NCI-H69 (cell line): ENCODE measurements at regions not wholly inside any gene's neighbourhood (a gene's known extent, or its start where the extent isn't known, plus 50 kb on each side); places are given as distances from the start of the nearest gene placed in this dataset.

Source experiments
- DNase-seq: peaks from one replicate; lab custom pipeline; 2025; lab: John Stamatoyannopoulos, UW

DNA sequence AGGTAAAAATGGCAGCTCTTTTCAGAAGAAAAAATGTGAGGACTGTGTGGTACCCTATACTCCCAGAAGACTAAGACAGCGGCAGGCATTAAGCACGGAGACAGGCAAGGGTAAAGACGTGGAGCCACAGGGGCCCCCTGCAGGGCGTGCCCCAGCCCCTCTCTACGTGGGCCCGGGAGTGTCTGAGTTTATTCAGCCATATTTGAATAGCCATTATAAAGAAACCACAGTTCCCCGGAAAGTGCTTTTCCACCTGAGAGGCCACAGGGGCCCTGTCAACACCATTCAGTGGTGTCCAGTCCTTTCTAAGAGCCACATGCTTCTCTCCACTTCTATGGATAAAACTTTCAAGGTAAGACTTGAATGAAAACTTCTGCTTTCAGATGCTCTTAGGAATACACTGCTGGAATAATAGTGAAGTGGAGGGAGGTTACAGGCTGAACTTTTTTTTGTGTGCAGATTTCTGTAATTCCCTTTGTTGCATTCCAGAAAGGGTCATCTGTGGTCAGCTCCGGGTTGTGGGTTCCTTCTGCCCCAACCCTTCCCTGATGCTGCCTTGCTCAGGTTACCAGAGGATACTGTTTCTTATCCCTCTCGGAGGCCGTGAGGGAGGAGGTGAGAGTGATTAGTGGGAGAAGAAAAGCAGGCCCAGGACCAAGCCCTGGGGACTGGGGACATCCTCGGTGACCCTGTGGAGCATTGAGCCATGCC is 58.4 kb downstream of the SLC25A47 start:
- DNase-seq = peak; percentile 83

- no peak for DNase-seq
Measured at GRCh38 chr14:100382106-100382455, 58.9 kb downstream of the SLC25A47 start.

DNA sequence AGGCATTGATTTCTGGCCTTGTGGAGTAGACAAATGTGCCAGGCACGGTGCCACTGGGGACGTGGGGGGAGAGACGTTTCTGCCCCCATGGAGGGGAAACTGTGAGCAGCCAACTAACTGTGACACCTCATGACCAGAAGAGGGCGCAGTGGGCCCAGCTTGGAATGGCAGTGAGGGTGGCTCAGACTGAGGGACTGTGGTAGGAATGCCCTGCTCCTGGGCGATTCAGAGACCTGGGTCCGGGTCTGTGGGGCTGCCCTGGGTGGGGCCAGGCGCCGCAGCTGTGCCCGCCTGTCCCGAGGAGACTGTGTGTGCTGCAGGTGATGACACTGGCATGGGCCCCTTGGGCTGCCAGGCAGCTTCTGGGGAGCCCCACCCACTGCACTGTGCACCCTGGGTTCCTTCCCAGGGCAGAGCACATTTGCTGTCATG is 60.6 kb downstream of the SLC25A47 start:
- peak; percentile 86 for DNase-seq

GRCh38 chr14:100384277-100384676 is 61.1 kb downstream of the SLC25A47 start:
- DNase-seq = no peak

DNA sequence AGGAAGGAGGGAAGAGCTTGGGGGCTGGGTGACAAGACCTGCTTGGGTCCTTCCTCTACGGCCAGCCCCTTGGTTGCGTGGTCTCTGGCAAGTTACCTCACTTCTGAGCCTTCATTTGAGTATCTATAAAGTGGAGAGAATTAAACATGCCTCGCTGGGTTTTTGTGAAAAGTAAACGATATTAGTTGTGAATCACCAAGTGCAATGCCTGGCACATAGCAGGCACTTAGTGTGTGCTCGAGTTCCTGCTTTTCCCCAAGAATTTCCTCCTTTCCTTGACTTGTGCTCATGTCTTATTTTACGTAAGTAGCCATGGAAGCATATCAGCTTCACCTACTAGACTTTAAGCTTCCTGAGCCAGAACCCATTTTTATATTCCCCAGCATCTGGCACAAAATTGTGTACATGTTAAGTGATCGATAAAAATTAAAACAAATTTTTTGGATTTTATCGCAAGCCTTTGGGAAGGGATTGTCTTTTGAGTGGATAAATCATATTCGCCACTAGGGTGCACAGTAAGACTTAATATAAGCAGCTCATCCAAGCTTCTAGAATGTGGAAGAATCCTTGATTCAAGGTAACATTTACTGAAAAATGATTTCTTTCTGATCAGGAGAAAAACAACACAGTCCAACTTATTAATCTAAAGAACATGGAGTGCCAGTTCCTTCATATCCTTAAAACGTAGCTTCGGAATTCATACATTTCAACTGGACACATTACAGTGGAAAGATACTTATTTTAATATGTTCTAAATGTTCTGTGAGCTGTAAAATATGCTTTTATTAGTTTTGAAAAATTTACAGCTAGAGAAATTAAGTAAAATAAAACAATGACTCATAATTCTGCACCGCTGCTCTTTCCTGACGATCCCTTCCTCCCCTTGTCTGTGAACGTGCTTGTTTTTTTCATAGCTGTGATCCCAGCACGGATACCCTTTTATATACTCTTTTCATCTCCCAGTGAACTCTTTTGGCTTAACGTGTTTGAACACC is 62.0 kb downstream of the SLC25A47 start:
- peak; percentile 78 for DNase-seq

DNA sequence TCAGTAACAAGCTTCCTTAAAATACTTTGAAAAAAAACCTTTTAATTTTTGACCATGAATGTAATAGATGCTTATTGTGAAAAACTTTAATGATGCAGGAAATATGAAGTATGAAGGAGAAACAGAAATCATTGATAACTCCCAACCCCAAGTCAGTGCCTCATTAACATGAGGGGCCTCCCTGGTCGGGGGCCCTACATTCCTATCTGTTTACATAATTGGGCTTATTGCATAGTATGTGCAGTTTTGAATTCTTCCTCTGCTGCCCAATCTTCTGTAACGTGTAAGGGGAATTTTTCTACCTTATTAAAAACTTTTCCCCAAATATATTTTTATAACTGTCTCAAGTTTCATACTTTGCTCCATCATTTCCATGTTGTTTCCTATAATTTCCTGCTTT is 63.0 kb downstream of the SLC25A47 start:
- DNase-seq = no peak

DNA sequence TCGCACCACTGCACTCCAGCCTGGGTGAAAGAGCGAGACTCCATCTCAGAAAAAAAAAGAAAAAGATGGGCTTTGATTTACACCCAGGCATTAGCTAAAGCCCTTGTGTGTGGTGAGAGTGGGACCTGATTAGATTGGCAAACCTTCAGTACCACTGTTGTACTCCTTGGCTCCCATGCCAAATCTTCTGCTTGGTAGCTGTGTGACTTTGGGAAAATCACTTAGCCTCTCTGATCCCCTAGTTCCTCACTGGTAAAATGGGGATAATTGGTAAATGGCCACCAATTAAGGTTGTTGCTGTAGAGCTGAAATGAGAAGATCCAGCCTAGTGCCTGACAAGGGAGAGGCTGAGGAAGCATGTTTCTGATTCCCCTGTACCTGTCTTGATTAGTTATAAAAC is 63.7 kb downstream of the SLC25A47 start:
- no peak for DNase-seq

GRCh38 chr14:100387450-100387849 is 64.3 kb downstream of the SLC25A47 start:
- DNase-seq = no peak

GRCh38 chr14:100388103-100389054 is 65.2 kb downstream of the SLC25A47 start:
- DNase-seq = peak; percentile 58

DNA sequence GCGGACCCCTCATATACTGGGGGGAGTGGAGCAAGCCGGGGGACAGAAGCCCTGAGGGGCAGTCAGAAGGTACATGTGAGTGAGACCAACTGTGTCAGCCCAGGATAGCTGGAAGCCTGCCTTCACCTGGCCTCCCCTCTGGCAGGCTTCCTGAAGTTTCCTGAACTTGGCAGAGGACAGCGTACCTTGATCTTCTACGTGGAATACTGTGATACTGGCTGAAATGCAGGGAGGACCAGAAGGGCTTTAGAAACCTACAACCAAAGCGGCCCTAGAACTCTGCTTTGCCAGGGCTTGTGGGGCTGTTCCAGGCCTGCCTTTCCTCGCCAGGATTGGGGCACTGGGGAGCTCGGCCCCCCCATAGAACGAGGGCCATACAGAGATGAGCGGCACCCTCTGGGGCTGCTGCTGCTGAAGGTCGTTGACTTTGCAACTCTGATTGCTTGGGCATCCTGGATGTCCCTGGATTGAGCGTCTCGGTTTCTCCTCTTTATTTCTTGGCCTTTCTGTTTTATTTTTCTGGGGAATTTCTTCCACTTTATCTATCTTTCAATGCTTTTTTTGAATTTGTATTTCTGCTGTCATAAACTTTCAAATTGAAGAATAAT is 66.5 kb downstream of the SLC25A47 start:
- no peak for DNase-seq

DNA sequence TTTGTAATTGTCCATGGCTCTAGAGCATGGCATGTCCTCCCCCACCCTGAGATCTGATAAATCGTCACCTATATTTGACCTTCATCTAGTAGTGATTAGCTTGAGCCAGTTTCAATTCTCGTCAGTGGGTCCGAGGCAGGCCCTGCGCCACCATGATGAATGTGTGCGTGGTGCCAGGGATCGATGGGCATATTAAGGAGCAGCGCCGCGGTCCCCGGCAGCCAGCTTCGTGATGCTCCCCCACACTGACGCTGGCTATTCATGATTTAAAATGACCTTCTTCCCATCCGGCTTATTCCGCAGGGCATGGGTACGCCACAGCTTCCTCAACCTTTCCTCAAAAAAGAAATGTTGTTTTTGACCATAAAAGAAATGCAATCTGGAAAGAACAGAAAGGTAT is 68.0 kb downstream of the SLC25A47 start:
- no peak for DNase-seq

GRCh38 chr14:100391724-100392123 is 68.6 kb downstream of the SLC25A47 start:
- peak; percentile 85 for DNase-seq

DNA sequence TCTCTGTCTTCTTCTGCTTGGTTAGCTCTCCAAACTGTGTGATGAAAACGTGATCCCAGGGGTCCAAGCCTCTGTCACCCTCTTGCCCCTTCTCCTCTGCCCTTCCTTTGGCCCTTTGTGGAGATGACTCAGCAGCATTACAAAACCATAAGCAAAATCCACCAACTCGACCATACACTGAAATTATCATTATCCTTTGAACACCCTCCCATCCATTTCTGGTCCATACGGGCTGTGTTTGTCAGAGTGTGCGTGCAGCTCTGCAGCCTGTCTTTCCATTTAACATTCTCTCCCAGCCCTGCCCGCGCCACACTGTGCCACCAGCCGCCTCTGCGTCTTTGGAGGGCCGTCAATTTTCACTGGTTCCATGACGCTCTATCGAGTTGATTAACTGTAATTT is 69.2 kb downstream of the SLC25A47 start:
- peak; percentile 80 for DNase-seq

DNA sequence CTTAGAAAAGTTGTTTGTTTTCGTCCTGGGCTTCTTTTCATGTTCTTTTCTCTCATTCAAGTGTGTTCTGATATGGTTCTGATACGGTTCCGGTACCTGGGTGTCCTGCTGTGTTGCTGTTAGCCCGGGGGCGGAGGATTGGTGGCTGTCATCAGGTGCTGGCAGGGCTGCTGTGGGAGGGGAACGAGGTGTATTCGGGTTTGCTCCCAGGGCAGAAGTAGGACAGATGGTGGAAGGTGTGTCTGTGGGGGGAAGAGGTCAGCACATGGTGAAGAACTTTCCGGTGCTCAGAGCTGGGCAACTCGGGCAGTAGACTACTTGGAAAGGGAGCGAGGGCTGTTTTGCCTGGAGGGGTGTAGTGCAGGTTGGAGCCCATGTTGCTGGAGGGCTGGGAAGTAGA is 70.2 kb downstream of the SLC25A47 start:
- peak; percentile 85 for DNase-seq

- DNase-seq = no peak
Measured at GRCh38 chr14:100393906-100394732, 71.0 kb downstream of the SLC25A47 start.

DNA sequence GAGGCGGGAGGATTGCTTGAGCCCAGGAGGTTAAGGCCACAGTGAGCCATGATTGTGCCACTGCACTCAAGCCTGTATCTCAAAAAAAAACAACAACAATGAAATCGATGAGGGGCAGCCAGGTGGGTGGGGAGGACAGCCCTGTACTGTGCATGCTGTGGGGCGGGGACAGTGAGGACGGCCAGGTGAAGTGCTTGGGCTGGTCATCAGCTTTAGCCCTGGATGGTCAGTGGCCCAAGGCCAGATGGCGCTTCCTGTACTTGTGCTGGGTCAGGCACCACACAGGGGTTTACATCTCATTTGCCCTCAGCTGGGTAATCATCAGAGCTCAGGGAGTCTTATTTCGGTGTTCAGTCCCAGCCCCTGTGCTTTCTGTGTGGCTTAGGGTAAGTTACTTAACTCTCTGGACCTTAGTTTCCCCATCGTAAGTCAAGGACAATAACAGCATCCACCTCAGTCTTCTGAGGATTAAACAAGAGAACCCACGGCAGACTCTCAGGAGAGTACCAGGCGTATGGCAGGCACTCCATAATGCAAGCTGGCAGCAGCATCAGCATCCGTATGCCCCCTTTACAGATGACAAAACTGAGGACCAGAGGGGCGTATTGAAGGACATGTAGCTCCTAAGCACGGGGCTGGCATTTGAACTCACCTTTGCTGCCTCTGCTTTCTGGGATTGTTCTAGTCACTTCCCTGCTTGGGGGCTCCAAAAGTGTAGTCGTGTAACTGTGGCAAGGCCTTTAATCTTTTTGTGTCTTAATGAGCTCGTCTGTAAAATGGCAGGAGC is 71.9 kb downstream of the SLC25A47 start:
- DNase-seq = no peak

DNA sequence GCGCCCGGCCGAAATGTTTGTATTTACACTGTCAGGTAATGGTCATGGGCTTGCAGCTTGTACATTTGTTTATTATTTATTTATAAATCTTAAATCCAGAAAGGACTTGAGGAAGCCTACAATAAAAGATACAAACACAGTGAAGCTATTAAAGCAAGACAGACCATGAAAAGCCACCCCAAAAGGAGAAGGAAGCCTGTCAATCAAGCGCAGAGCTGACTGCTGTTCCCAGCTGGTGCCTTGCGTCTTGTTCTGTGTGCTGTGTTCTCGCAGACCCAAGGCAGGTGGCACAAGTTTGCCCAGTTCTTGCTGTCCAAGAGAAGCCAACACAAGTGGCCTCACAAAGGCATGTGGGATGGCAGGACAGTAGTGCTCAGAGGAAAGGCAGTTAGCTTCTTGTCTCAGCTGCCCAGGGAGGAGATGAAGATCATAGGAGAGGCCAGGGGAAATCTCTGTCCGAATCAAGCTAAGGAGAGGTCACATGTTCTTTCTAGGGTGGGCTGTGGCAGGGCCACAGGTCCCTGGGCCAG is 73.2 kb downstream of the SLC25A47 start:
- no peak for DNase-seq

DNA sequence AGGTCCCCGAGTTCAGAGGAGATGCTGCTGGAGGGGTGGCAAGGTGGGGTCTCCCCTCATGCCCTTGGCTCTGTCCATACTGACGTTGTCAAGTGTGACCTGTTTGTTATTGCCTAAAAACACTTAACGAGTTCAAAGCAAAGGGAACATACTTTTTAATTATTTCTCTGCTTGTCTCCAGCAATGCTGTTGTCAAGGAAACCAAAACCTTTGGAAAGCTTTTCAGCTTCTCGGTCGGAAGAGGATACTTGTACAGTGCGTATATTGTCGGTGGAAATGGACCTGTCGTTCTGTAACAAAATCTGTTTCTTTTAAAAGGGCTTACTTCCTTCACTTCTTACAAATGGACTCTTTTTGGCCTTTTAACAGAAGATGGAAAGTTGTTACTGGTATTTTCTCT is 73.9 kb downstream of the SLC25A47 start:
- DNase-seq = no peak

DNA sequence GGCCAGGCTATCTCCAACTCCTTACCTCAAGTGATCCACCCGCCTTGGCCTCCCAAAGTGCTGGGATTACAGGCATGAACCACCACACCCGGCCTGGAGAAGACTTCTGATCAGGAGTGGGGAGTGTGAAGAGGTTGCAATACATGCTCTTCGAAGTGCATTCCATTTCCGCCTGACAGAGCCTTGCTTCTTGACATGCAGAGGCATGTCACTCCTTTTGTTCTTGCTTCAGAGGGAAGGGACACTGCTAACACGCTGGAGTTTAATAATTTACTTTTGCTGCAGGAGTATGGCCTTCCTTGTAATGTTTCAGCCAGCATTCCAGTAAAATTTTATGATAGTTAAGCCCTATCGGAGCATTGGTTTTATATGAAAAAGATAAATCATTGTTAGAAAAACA is 74.9 kb downstream of the SLC25A47 start:
- no peak for DNase-seq
